Kidney glomerular epithelial cell (primary cell): ENCODE measurements at regions not wholly inside any gene's neighbourhood (a gene's known extent, or its start where the extent isn't known, plus 50 kb on each side); places are given as distances from the start of the nearest gene placed in this dataset.

Experiments used
- DNase-seq: peaks from one replicate; lab custom pipeline; 2025; lab: John Stamatoyannopoulos, UW

GRCh38 chr7:68433462-68434070 lies 1164.7 kb upstream of the AUTS2 start:
- DNase-seq: no peak

DNA sequence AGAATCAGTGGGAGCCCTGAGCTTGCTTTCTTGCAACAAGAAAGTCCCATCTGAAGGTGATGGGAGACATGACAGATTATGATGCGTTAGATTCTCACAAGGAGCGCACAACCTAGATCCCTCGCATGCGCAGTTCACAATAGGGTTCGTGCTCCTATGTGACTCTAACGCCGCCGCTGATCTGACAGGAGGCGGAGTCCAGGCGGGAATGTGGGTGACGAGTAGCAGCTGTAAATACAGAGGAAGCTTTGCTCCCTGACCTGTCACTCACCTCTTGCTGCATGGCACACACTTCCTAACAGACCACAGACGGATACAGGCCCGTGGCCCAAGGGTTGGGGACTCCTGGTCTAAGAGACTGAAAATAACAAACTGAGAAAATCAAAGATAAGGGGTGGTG lies 1163.4 kb upstream of the AUTS2 start:
- no peak for DNase-seq

DNA sequence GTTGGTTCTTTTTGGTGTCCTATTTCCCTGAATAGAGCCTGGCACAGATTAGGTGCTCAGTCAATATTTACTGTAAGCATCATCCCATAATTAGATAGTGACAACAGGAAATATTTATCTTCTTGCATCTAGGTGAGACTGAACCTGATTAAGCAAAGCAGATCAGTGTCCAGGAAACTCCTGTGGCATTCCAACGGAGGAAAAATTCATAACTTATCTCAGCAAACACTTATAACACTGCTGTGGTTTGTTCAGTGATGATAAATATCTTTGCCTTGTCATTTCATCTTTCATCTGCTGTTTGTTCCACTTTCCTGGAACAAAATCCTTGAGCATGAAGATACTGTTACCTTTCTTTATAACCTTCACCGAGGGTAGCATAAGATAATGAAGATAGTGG lies 1160.3 kb upstream of the AUTS2 start:
- no peak for DNase-seq

DNA sequence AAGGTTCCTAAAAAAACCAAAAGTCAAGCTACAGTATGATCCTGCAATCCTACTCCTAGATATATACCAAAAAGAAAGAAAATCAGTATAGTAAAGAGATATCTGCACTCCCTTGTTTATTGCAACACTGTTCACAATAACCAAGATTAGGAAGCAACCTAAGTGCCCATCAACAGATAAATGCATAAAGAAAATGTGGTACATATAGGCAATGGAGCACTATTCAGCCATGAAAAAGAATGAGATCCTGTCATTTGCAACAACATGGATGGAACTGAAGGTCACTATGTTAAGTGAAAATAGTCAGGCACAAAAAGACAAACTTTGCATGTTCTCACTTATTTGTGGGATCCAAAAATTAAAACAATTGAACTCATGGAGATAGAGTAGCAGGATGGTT lies 1159.5 kb upstream of the AUTS2 start:
- DNase-seq: no peak

GRCh38 chr7:68439897-68440296 lies 1158.4 kb upstream of the AUTS2 start:
- DNase-seq: no peak

DNA sequence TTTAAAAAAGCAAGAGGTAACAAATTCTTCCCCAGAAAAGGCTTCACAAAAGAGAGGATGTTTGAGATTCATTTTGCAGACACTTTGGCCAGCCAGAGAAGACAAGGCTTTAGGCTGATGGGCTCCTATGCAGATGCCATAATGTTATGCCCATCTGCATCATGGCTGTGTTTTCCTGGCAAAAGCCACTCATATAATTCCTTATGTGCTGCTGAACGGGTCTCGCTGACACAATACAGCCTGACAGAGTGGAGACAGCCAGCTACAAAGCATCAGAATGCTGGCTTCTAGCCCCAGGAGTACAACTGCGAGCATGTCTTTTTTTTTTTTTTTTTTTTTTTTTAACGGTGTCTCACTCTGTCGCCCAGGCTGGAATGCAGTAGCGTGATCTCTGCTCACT lies 1157.4 kb upstream of the AUTS2 start:
- DNase-seq: no peak

- no peak for DNase-seq
These were observed 1156.6 kb upstream of the AUTS2 start for GRCh38 chr7:68441645-68442044.

- no peak for DNase-seq
These were observed 1155.2 kb upstream of the AUTS2 start for GRCh38 chr7:68442931-68443631.

- DNase-seq: no peak
These were observed 1154.2 kb upstream of the AUTS2 start for GRCh38 chr7:68444042-68444441.

GRCh38 chr7:68444956-68445355 lies 1153.3 kb upstream of the AUTS2 start:
- no peak for DNase-seq

DNA sequence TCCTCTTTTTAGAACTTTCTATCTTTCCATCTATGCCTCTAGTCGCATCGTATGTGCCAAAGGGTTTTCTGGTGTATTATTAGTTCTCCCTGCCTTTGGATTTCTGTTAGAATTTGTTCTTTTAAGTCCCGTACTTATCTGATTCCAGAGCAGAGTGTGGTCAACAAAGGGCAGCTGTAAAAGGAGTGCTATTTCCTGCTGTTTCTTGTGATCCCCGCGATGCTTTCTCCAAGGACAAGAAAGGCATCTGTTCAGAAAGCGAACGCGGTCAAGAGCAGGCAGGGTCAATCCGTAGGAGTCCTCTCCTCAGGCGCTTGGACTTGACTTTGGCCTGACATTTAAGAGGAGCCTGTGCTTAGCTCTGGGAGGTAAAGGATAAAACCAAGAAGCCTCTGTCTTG lies 1152.1 kb upstream of the AUTS2 start:
- no peak for DNase-seq

DNA sequence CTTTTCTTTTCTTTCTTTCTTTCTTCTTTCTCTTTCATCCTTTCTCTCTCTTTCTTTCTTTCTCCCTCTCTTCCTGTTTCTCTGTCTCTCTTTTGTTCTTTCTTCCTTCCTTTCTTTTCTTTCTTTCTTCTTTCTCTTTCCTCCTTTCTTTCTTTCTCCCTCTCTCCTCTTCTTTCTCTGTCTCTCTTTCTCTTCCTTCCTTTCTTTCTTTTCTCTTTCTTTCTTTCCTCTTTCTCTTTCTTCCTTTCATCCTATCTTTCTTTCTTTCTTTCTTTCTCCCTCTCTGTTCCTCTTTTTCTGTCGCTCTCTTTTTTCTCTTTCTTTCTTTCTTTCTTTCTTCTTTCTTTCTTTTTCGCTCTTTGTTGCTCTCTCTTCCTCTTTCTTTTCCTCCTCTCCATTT lies 1149.2 kb upstream of the AUTS2 start:
- DNase-seq: no peak

DNA sequence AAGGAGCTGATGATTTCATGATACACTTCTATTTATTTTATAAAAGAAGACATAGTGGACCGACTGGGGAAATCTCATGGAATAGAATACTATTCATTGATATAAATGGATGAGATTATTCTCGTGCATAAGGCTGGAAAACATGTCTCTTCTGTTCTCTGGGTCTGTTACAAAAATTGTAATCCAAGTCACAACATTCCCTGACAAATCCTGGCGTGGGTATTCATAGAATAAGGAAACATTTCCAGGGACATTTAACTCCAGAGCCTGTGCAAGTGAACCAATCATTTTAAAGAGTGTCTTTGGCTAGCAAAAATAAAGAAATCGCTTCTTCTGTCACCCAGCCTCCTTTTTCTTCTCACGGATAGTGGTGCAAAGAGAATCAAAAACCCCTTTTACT lies 1148.5 kb upstream of the AUTS2 start:
- DNase-seq: no peak

GRCh38 chr7:68454931-68455330 lies 1143.3 kb upstream of the AUTS2 start:
- no peak for DNase-seq

DNA sequence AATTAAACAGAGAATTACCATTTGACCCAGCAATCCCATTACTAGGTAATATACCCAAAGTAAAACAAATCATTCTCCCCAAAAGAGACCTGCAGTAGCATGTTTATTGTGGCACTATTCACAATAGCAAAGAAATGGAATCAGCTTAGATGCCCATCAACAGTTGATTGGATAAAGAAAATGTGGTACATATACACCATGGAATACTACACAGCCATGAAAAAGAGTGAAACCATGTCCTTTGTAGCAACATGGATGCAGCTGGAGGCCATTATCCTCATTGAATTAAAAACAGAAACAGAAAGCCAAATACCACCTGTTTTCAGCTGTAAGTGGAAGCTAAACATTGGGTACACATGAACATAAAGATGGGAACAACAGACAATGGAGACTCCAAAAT lies 1141.8 kb upstream of the AUTS2 start:
- no peak for DNase-seq

- DNase-seq: no peak
These were observed 1140.8 kb upstream of the AUTS2 start for GRCh38 chr7:68457481-68457880.

DNA sequence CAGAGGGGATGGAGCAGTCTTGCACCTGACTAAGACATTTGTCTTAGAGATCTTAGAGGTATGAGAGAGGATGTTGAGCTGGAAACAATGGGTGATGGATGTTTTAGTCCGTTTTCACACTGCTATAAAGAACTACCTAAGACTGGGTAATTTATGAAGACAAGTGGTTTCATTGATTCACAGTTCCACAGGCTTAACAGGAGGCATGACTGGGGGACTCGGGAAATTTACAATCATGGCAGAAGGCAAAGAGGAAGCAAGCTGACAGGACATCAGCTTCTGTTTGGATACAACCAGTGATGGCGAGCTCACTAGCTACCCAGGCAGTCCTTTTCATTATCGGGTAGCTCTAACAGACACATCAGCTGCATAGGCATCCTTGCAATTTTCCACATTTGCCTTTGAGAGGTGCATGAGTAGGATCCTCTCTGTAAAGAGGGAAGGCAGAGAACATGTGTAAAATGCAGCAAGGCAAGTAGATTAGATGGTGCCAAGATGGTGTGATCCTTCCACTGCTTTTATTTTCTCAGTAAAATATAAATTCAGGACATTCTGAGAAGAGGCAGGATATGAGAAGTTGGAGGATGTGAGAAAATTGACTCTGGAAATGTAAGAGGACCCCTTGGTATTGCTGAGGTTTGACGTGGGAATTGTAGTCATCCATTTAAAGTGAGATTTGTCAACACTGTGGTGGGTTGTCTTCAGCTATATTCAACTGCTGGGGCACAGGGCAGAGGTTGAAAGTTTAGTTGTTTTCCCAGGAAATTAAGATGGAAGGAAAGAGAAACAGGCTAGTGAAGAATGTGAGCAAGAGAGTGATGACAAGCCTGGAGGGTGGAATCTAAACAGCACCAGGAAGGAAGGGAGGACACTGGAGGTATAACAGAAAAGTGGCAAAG lies 1140.0 kb upstream of the AUTS2 start:
- no peak for DNase-seq

DNA sequence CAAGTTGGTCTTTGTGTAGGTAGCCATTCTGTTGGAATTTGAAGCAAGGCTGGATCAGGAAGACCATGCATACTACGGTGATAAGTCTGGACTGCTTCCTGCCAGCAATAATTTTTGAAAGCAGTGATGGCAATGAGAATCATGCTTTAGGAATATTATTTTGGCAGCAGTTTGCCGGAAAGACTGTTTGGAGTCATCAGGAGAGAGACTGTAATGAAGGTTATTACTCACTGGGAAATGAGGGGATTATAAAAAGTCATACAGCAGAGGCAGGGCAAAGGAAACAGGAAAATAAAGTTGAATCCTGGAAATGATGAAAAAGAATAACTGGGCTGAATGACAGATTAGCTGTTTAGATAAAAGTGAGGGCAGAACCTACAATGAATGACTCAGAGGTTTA lies 1136.8 kb upstream of the AUTS2 start:
- no peak for DNase-seq

GRCh38 chr7:68470836-68471435 lies 1127.3 kb upstream of the AUTS2 start:
- DNase-seq: no peak

DNA sequence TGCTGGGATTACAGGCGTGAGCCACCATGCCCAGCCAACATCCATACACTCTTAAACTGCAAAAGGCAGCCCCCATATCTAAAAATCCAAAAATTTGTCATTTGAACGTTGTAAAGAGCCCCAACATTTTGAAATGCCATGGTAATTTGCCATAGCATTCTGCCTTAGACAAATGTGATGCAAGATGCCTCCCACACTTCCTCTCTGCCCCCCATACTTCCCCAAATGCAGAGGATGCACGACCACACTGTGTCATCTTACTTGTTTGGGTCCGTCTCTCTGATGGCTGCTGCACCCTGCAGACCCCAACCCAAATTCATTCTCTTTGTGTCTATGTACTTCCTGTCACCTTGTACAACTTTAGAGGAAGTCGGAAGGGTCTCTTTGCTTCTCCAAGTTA lies 1125.6 kb upstream of the AUTS2 start:
- DNase-seq: no peak

DNA sequence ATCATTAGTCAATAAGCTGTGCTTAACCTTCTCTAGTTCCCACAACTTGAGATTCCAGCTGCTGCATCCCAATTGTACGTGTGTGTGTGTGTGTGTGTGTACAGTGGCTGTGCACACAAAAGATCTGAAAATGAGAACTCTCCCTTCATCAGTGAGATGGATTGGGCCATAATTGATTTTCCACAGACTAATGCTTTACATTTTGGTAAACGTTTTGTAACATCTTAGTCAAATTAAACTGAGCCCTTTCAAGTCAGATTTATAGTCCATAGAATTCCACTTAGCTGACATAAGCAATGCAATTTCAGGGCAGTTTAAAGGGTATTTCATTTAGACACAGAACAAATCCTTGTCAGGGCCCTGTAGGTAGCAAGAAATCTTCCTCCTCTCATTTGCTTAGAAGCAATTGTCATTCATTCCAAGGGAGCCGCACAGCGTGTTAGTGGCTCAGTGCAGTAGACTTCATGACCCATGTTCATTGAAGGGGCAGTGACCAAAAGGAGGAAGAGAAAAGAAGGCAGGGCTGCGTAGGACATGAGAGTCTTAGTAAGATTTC lies 1123.5 kb upstream of the AUTS2 start:
- DNase-seq: no peak

DNA sequence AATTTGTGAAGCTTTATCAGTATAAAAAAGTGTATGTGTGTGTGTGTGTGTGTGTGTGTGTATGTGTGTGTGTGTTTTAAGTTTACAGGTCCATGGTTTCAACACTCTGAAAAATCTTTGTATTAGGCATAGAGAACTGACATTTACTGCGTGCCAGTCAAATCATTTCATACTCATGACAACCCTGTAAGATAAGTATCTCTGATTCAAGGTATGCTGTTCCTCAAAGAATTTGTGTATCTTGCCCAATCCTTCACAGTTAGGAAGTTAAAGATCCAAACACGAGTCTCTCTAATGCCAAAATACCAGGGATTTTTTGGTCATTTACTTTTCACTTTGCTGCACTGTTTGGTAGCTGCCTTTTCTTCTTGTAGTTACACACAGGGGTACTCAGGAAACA lies 1121.3 kb upstream of the AUTS2 start:
- no peak for DNase-seq
